Epidermal melanocyte (primary cell): ENCODE measurements at regions not wholly inside any gene's neighbourhood (a gene's known extent, or its start where the extent isn't known, plus 50 kb on each side); places are given as distances from the start of the nearest gene placed in this dataset.

ENCODE experiments used
- DNase-seq: peaks from one replicate; pipeline ENCODE4 v3.0.0; 2011; ENCODE audit warnings: low spot score; ENCODE audit not compliant: insufficient read length

DNA sequence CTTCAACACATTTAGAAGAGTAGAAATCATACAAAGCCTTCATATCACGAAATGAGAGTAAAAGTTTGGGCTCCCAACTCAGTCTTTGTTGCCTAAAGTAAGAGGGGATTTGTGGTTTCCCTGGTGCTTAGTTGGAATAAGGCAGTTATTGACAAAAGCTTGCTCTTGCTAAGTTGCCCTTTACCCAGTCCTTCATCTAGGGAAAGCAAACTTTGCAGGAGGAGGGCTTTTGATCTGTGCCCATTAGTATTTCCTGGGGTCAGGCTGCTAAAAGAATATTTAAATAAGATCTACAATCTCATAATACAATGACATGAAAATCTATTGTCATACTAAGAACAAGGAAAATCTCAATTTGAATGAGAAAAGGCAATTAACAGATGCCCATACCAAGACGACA is 84.1 kb upstream of the ACO1 start:
- no peak for DNase-seq

DNA sequence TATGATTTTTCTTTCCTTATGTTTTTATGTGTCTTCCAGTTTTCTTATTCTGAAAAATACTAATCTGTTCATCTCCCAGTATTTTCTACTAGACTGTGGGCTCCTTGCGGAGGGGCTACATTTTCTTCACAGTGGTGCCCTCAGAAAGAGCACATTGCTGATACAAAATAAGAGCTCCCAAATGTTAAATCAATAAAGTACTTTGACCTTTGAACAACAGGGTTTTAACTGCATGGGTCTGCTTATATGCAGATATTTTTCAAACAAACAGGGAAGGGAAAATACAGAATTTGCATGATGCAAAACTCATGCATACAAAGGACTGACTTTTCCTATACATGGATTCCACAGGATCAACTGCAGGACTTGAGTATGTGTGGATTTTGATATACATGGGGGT is 79.9 kb upstream of the ACO1 start:
- DNase-seq, result no peak

DNA sequence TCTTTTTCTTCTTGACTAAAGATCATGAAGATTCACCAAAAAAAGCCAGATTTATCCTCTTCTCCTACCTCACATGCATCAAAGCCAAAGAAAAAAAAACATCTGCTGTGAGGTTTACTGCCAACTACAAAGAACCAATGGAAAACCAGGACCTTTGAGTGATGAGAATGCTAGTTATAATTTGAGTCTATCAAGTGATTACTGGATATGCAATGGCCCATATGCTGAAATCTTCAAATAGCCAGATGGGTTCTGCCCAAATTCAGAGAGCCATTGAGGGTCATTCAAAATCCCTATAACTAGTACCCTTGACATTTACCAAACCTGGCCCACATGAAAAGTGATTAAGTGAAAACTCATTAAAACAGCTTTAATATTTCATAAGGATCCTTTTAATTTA is 78.4 kb upstream of the ACO1 start:
- DNase-seq, result no peak

DNA sequence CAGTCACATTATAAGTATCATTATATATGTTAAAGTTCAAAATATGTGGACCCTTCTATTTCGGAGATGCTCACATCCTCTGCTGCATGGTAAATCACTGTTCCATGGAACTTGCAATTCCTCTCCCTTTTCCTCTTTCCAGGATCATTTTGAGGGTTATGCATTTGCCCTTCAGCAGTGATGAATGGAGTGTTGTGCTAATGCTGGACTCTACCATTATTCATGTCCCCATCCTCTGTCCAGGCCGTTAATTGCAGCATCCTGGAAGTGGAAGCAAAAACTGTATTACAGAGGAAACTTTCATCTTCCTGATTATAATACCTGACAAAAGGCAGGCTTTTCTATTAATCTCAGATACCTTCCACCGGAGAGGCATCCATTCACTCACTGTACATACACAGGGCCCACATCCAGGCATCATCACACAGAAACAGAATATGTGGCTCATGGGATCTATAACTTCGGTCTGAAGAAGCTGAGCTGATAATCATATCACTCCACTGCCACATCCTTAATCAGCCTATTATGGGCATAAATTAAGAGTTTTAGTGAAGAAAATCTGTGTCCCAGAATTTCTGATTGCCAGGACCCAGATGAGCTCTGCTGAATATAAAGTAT is 65.0 kb upstream of the ACO1 start:
- no peak for DNase-seq

DNA sequence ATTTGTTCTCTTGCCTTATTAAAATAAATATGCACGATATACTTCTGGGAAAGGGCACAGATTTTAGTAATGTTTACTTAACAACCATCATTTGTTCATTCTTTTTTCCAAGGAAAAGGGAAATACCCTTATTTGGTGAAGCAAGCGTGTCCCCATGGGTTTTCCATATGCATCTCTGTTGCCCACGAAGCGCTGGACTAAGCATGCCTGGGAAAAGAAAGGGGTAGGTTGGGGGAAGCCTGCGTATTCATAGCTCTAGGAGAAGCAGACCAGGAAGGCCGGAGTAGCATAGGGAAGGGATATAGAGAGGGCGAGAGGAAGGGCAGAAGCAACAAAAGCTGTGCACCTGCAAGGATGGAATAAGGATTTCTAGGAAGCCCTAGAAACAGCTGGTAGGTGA is 61.8 kb upstream of the ACO1 start:
- DNase-seq, result no peak

DNA sequence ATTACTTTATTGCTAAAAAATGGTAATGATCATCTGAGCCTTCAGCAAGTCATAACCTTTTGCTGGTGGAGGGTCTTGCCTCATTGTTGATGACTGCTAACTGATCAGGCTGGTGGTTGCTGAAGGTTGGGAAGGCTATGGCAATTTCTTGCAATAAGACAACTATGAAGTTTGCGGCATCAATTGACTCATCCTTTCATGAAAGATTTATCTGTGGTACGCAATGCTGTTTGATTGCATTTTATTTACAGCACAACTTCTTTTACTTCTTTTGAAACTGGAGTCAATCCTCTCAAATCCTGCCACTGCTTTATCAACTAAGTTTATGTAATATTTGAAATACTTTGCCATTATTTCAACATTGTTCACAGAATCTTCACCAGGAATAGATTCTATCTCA is 58.3 kb upstream of the ACO1 start:
- DNase-seq, result no peak

DNA sequence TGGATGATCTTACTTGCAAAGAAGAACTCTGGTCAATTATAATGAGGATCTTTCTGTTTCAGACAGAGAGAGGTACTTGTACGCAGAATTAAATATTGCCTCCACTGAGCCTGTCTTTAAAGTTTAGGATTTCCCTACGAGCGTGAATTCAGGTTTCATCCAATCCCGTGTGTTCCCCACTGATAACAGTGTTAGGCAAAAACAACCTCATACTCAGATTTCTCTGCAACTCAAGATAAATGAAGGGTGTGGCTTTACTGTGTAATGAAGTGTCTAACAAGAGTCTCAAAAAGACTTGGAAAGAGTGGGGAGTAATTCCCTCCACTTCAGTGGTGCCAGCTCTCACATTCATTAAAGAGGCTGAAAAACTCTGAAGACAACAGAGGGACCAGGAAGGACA is 53.2 kb upstream of the ACO1 start:
- DNase-seq, result no peak

DNA sequence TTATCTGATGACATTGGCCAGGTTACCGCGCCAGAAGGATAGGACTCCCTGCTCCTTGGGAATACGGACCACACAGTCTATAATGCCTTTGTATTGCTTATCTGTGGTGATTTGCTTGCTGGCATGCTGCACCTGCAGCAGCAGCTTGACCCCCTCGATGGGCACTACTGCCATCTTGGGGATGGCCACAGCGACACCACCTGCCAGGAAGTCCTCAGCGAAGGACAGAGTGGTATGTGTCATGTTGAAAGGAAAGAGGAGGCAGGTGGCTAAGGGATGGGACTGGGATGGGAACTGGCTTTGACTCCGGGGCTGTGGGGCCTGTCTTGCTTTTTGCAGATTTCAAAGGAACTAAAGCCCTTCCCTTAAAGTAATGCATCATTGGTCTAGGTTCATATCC is 50.3 kb upstream of the ACO1 start:
- DNase-seq, result no peak
